B cell (primary cell): ENCODE measurements at regions not wholly inside any gene's neighbourhood (a gene's known extent, or its start where the extent isn't known, plus 50 kb on each side); places are given as distances from the start of the nearest gene placed in this dataset.

Experiments
- ATAC-seq: fragments of 200-7000 bp; cut with Tn5 transposase; one replicate; pipeline ENCODE4 v1.10.0; 2021; ENCODE audit warnings: low read depth, mild to moderate bottlenecking, moderate number of reproducible peaks, moderate library complexity
- CTCF ChIA-PET: fragments of 350-600 bp; sonication (Branson Sonifier 250); formaldehyde crosslinking; loops from one replicate; lab custom pipeline; 2021; ENCODE audit warnings: antibody characterized with exemption, inconsistent platforms; lab: Charles Lee
- POLR2A ChIA-PET: fragments of 350-600 bp; sonication (Branson Sonifier 250); formaldehyde crosslinking; loops from one replicate; lab custom pipeline; 2021; ENCODE audit warnings: antibody characterized with exemption; lab: Charles Lee
- DNase-seq: peaks from one replicate; pipeline ENCODE4 v3.0.0; 2013
- H2AFZ ChIP-seq: 2 replicates; pipeline ENCODE4 v1.6.1; 2012; ENCODE audit warnings: mild to moderate bottlenecking, low read depth, low read length; ENCODE audit not compliant: insufficient read depth, poor library complexity, severe bottlenecking
- H3K27ac ChIP-seq, 2 donors: 1 replicate in 1 of 2; 2 replicates in 1 of 2; pipeline ENCODE4 v1.5.1; 2012 to 2013; ENCODE audit warnings: low read length in 2 of 2, mild to moderate bottlenecking in 2 of 2, moderate library complexity in 1 of 2
- H3K27me3 ChIP-seq, 4 experiments: fragments of 200-600 bp in 1 of 4; sonication (generic) in 1 of 4; replicated peaks in 1 of 4; 1 replicate in 2 of 4; 2 replicates in 2 of 4; pipeline versions ENCODE4 v1.6.1 to v1.7.0; 2013 to 2016; ENCODE audit warnings: low read length in 3 of 4, mild to moderate bottlenecking in 2 of 4, mixed read lengths in 1 of 4, moderate library complexity in 1 of 4; ENCODE audit not compliant: insufficient read depth in 4 of 4, control insufficient read depth in 3 of 4; ENCODE audit errors: control extremely low read depth in 1 of 4
- H3K36me3 ChIP-seq, 2 experiments: replicated peaks in 1 of 2; 1 replicate in 1 of 2; 2 replicates in 1 of 2; pipeline versions ENCODE4 v1.6.1 to v1.7.1; 2013; ENCODE audit warnings: low read length in 1 of 2; ENCODE audit not compliant: insufficient read depth in 2 of 2, control insufficient read depth in 1 of 2; ENCODE audit errors: control extremely low read depth in 1 of 2, extremely low read depth in 1 of 2
- H3K4me1 ChIP-seq, 2 donors: fragments of 200-600 bp in 1 of 2; sonication (generic) in 1 of 2; 1 replicate in 1 of 2; 2 replicates in 1 of 2; pipeline versions ENCODE4 v1.5.1 to v1.6.1; 2013 to 2017; ENCODE audit warnings: low read length in 2 of 2; ENCODE audit not compliant: control insufficient read depth in 2 of 2, insufficient read depth in 2 of 2
- H3K4me2 ChIP-seq: replicated peaks from 2 replicates; pipeline ENCODE3; 2012; ENCODE audit warnings: mild to moderate bottlenecking, low read depth, low read length; ENCODE audit not compliant: poor library complexity, severe bottlenecking
- H3K4me3 ChIP-seq, 5 experiments: fragments of 200-600 bp in 1 of 5; sonication (generic) in 1 of 5; 1 replicate in 3 of 5; 2 replicates in 2 of 5; pipeline versions ENCODE4 v1.5.1 to v1.7.0; 2011 to 2016; ENCODE audit warnings: low read length in 4 of 5, mild to moderate bottlenecking in 4 of 5, low read depth in 2 of 5, control low read depth in 1 of 5, moderate library complexity in 1 of 5; ENCODE audit not compliant: insufficient read depth in 1 of 5; ENCODE audit errors: control extremely low read depth in 1 of 5, extremely low read depth in 1 of 5
- H3K79me2 ChIP-seq: fragments of 200-600 bp; sonication (generic); one replicate; pipeline ENCODE4 v1.6.0; 2016; ENCODE audit warnings: low read length; ENCODE audit not compliant: control insufficient read depth, insufficient read depth
- H3K9ac ChIP-seq: fragments of 200-600 bp; sonication (generic); 2 replicates; pipeline ENCODE4 v1.6.1; 2017; ENCODE audit warnings: mild to moderate bottlenecking, low read length, moderate library complexity
- H3K9me3 ChIP-seq, 3 donors: one replicate each; pipeline versions ENCODE4 v1.6.1 to v1.7.1; 2013; ENCODE audit warnings: low read length in 2 of 3; ENCODE audit not compliant: control insufficient read depth in 2 of 3, insufficient read depth in 1 of 3; ENCODE audit errors: control extremely low read depth in 1 of 3
- H4K20me1 ChIP-seq: 2 replicates; pipeline ENCODE4 v1.6.0; 2012; ENCODE audit warnings: mild to moderate bottlenecking, low read length; ENCODE audit not compliant: insufficient read depth, control insufficient read depth, poor library complexity, severe bottlenecking
- H3K27ac Mint-ChIP-seq: one replicate; pipeline ENCODE4 v1.8.0; 2021; ENCODE audit warnings: mixed read lengths
- H3K27me3 Mint-ChIP-seq: one replicate; pipeline ENCODE4 v1.8.0; 2021; ENCODE audit warnings: mixed read lengths
- H3K4me1 Mint-ChIP-seq: one replicate; pipeline ENCODE4 v1.8.0; 2021; ENCODE audit warnings: mixed read lengths
- H3K4me3 Mint-ChIP-seq: one replicate; pipeline ENCODE4 v1.8.0; 2021; ENCODE audit warnings: mixed read lengths
- H3K9me3 Mint-ChIP-seq: one replicate; pipeline ENCODE4 v1.8.0; 2022; ENCODE audit warnings: mixed read lengths; ENCODE audit not compliant: insufficient read depth
- EZH2 ChIP-seq: IDR thresholded peaks from 2 replicates; pipeline ENCODE4 v1.6.1; 2012; ENCODE audit warnings: borderline replicate concordance, low read depth, mild to moderate bottlenecking, moderate library complexity, low read length; ENCODE audit not compliant: insufficient read depth, poor library complexity, severe bottlenecking
- WGBS: methylation state at CpG from one replicate; pipeline ENCODE4 v1.1.5; 2013; ENCODE audit warnings: missing lambda C conversion rate; ENCODE audit not compliant: insufficient coverage; 5-methylcytosine and 5-hydroxymethylcytosine counted together
- intact Hi-C: fragments of 100-400 bp; cut with micrococcal nuclease; formaldehyde crosslinking; loops from one replicate; pipeline ENCODE4 v1.10.0; 2022
- TF ChIP-seq, protein P1 (sequence below): fragments of 200-600 bp; IDR thresholded peaks from one replicate; pipeline ENCODE4 v1.8.0; 2022; ENCODE audit warnings: antibody characterized with exemption, mild to moderate bottlenecking

- H3K4me1 Mint-ChIP-seq = peaks cover 7% of the 10 kb centered on the region
- CTCF ChIA-PET = interaction anchor here (1.0 to 4.0 kb wide), 5 partner anchors 10 to 537 kb away, joined by 3 to 57 read pairs (median 4); no protein-coding TSS in a partner anchor
These were observed 50.5 kb downstream of the RGS12 start for GRCh38 chr4:3343358-3343757.

DNA sequence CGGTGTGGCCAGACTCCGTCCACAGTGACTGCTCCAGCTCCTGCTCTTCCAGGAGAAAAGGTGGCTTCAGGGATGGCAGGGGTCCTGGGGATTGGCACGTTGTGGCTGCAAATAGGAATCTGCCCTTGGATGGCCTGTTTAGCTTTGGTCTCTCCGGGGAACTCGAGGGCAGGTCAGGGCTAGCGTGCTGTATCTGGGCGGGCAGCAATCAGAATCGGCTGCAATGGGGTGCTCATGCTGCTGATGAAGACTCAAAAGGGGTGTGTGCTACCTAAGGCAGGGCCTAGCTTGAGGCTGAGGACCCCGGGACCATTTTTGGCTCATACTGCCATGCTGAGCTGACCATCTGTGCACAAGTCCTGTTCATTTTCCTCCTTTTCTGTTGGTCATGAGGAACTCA, 51.3 kb downstream of the RGS12 start:
- no peak overlapping the region for H3K27ac ChIP-seq
- no peak for ATAC-seq
- Mint-ChIP-seq H3K9me3 (no peaks in the 10 kb centered on the region), H3K4me1 (peaks cover 7% of the 10 kb centered on the region), H3K4me3 (no peak overlapping the region), H3K27ac (no peak overlapping the region), H3K27me3 (no peaks in the 10 kb centered on the region)
- ChIA-PET CTCF (interaction anchor here (1.0 to 4.0 kb wide), 5 partner anchors 11 to 537 kb away, joined by 3 to 57 read pairs (median 4); no protein-coding TSS in a partner anchor), POLR2A (no interaction called here)
- no peak overlapping the region for H2AFZ ChIP-seq
- H3K36me3 ChIP-seq = no peaks in the 10 kb centered on the region
- no peaks in the 10 kb centered on the region for H3K27me3 ChIP-seq
- H3K79me2 ChIP-seq = no peaks in the 10 kb centered on the region
- H3K4me3 ChIP-seq = no peak overlapping the region
- 94% methylated on average over 9 of the region's 9 CpGs for WGBS
- no peak for DNase-seq
- H3K9ac ChIP-seq = no peak overlapping the region
- intact Hi-C loops = no loop called here
- H3K4me2 ChIP-seq = no peak overlapping the region
- H3K9me3 ChIP-seq = no peaks in the 10 kb centered on the region
- H3K4me1 ChIP-seq = peaks cover 0 to 4% of the 10 kb centered on the region in 2 donors
- no peak for TF ChIP-seq EZH2
- TF ChIP-seq, protein P1, sequence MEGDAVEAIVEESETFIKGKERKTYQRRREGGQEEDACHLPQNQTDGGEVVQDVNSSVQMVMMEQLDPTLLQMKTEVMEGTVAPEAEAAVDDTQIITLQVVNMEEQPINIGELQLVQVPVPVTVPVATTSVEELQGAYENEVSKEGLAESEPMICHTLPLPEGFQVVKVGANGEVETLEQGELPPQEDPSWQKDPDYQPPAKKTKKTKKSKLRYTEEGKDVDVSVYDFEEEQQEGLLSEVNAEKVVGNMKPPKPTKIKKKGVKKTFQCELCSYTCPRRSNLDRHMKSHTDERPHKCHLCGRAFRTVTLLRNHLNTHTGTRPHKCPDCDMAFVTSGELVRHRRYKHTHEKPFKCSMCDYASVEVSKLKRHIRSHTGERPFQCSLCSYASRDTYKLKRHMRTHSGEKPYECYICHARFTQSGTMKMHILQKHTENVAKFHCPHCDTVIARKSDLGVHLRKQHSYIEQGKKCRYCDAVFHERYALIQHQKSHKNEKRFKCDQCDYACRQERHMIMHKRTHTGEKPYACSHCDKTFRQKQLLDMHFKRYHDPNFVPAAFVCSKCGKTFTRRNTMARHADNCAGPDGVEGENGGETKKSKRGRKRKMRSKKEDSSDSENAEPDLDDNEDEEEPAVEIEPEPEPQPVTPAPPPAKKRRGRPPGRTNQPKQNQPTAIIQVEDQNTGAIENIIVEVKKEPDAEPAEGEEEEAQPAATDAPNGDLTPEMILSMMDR = no peak
- no peaks in the 10 kb centered on the region for H4K20me1 ChIP-seq

More at GRCh38 chr4:3343358-3343757, 50.5 kb downstream of the RGS12 start:
- no peak overlapping the region for H3K27ac ChIP-seq
- H3K4me3 ChIP-seq = no peak overlapping the region
- H3K4me1 ChIP-seq = peaks cover 0 to 4% of the 10 kb centered on the region in 2 donors
- no peaks in the 10 kb centered on the region for H3K9me3 Mint-ChIP-seq
- H3K4me3 Mint-ChIP-seq = no peak overlapping the region
- H3K79me2 ChIP-seq = no peaks in the 10 kb centered on the region
- no peak overlapping the region for H2AFZ ChIP-seq
- DNase-seq (no peak), ATAC-seq (no peak)
- no peak overlapping the region for H3K9ac ChIP-seq
- H3K4me2 ChIP-seq = no peak overlapping the region
- no peak for TF ChIP-seq EZH2
- TF ChIP-seq, protein P1 = no peak
- intact Hi-C loops = no loop called here
- H3K9me3 ChIP-seq = no peaks in the 10 kb centered on the region
- no peaks in the 10 kb centered on the region for H3K36me3 ChIP-seq
- H3K27ac Mint-ChIP-seq = no peak overlapping the region
- no peaks in the 10 kb centered on the region for H4K20me1 ChIP-seq
- 97% methylated on average over 10 of the region's 16 CpGs for WGBS
- no peaks in the 10 kb centered on the region for H3K27me3 ChIP-seq
- H3K27me3 Mint-ChIP-seq = no peaks in the 10 kb centered on the region
- POLR2A ChIA-PET = no interaction called here
